C4-2B (cell line): ENCODE measurements at regions not wholly inside any gene's neighbourhood (a gene's known extent, or its start where the extent isn't known, plus 50 kb on each side); places are given as distances from the start of the nearest gene placed in this dataset.

Experiments
- ZFX ChIP-seq: fragments of 450-650 bp; IDR thresholded peaks from 2 replicates; pipeline ENCODE4 v1.6.1; 2017
- TF ChIP-seq, protein P1 (sequence below): fragments of 450-650 bp; conservative IDR thresholded peaks from 2 replicates; pipeline ENCODE4 v1.5.1; 2017; ENCODE audit warnings: mild to moderate bottlenecking

DNA sequence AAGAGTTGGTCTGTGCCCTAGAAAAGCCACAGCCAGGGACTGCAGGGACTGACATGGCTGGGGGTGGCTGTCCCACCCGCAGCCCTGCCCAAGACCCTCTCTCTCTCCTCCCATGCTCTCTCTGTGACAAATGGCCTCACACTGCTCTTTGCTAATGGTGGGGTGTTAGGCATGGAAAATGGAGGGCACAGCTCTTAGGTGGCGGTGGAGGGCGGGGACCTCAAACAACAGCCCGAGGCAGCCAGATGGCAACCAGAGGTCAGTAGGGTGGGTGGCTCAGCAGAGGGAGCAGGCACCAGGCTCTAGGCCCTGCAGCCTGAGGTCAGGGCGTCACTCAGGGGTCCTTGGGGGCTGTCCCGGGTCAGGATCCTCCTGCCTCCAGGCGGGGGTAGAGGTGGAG is 73.9 kb upstream of the DAB2IP start:
- TF ChIP-seq, protein P1, sequence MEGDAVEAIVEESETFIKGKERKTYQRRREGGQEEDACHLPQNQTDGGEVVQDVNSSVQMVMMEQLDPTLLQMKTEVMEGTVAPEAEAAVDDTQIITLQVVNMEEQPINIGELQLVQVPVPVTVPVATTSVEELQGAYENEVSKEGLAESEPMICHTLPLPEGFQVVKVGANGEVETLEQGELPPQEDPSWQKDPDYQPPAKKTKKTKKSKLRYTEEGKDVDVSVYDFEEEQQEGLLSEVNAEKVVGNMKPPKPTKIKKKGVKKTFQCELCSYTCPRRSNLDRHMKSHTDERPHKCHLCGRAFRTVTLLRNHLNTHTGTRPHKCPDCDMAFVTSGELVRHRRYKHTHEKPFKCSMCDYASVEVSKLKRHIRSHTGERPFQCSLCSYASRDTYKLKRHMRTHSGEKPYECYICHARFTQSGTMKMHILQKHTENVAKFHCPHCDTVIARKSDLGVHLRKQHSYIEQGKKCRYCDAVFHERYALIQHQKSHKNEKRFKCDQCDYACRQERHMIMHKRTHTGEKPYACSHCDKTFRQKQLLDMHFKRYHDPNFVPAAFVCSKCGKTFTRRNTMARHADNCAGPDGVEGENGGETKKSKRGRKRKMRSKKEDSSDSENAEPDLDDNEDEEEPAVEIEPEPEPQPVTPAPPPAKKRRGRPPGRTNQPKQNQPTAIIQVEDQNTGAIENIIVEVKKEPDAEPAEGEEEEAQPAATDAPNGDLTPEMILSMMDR, result no peak
- TF ChIP-seq ZFX, result no peak
